Fibroblast of lung (primary cell): ENCODE measurements at regions not wholly inside any gene's neighbourhood (a gene's known extent, or its start where the extent isn't known, plus 50 kb on each side); places are given as distances from the start of the nearest gene placed in this dataset.

Source experiments
- CTCF ChIP-seq, 2 donors: IDR thresholded peaks in 1 of 2; conservative IDR thresholded peaks in 1 of 2; 1 replicate in 1 of 2; 2 replicates in 1 of 2; pipeline ENCODE4 v1.5.1; 2011 to 2012; ENCODE audit warnings: low read length in 2 of 2, control low read depth in 1 of 2, inconsistent platforms in 1 of 2, low read depth in 1 of 2, mild to moderate bottlenecking in 1 of 2
- EZH2 ChIP-seq: IDR thresholded peaks from 2 replicates; pipeline ENCODE4 v1.5.1; 2012; ENCODE audit warnings: low read length, control low read depth, mild to moderate bottlenecking; ENCODE audit errors: missing control alignments

DNA sequence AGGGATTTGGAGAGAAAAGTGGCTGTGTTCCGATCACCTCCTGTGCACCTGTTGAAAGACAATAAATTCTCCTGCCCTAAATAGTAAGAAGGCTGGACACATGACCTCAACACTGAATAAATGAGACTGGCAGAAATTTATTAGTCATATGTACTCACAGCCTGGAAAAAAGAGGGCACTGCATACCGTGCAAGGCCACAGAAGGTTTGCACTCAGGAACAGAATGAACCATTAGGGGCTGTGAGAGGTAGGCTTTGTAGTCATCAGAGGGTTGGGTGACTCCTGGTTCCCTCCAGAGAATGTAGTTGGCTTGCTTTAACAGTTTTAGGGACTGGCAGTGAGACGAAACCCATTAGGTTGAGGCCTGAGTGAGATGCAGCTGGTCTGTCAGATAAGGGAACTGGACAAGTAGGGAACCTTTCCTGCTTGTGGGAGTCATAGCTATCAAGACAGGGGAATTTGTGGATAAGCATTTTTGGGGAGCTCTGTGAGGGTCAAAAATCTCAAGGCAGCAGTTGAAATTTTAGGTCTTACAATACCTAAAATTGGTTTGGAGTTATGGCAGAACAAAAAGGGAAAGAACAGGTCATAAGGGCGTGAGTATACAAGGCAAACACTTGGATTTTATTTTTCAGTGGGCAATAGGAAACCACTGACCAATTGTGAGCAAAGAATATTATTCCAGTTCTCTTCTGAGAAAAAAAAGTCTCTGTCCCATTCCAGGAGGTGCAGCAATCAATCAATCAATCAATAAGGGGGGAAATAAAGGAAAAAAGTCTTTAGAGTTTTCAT is 67.9 kb upstream of the BTN3A2 start:
- TF ChIP-seq CTCF (conservative IDR thresholded peaks at IDR 0.05 in 1 of 2, IDR thresholded peaks at IDR 0.05 in 1 of 2; ENCODE audit: low read depth in 1 of 2, low read length in 2 of 2) = no peak
- TF ChIP-seq EZH2 = no peak
